Epithelial cell of esophagus (primary cell): ENCODE measurements at regions not wholly inside any gene's neighbourhood (a gene's known extent, or its start where the extent isn't known, plus 50 kb on each side); places are given as distances from the start of the nearest gene placed in this dataset.

Experiments
- DNase-seq: peaks from one replicate; pipeline ENCODE4 v3.0.0; 2010; ENCODE audit warnings: low read depth
- H3K4me3 ChIP-seq: 2 replicates; pipeline ENCODE4 v1.5.1; 2011; ENCODE audit warnings: mild to moderate bottlenecking, low read length, control low read depth
- CTCF ChIP-seq: IDR thresholded peaks from 2 replicates; pipeline ENCODE4 v1.5.1; 2011; ENCODE audit warnings: low read depth, mild to moderate bottlenecking, low read length, control low read depth, inconsistent platforms; ENCODE audit not compliant: insufficient read depth; ENCODE audit errors: missing control alignments

- no peak overlapping the region for H3K4me3 ChIP-seq
- no peak for DNase-seq
- no peak for TF ChIP-seq CTCF
Measured at GRCh38 chr6:108760126-108761050, 87.8 kb upstream of the ARMC2 start.

- DNase-seq: no peak
- no peak overlapping the region for H3K4me3 ChIP-seq
- no peak for TF ChIP-seq CTCF
Measured at GRCh38 chr6:108762394-108762793, 85.8 kb upstream of the ARMC2 start.

DNA sequence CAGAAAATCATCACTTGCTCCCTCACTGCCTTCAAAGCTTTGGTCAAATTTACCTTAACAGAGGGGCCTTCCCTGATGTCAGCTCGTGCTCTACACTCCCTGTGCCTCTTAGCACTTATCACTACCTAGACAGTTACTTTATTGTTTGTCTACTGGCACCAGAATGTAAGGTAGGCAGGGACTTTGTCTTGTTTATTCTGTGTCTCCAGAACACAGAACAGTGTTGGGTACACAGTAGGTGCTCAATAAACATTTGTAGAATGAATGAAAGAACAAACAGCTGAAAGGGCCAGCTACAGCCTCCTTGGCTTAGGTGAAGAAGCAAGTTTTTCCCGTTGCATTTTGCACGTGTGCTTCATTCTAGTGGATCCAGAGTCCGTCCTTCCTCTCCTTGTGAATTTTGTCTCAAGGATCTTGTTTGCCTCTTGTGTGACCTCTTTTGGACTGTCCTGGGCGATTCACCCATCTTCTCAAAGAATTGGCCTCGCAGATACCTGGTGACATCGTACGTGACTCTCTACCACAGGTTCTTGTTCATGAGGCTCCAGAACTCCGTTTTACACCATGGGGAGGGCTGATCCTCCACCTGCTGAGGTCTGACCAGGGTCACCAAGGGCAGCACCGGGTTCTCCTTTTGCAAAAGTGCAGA lies 84.2 kb upstream of the ARMC2 start:
- DNase-seq: no peak
- TF ChIP-seq CTCF: no peak
- H3K4me3 ChIP-seq: no peak overlapping the region

GRCh38 chr6:108764580-108764950 lies 83.7 kb upstream of the ARMC2 start:
- no peak overlapping the region for H3K4me3 ChIP-seq
- no peak for TF ChIP-seq CTCF
- no peak for DNase-seq

DNA sequence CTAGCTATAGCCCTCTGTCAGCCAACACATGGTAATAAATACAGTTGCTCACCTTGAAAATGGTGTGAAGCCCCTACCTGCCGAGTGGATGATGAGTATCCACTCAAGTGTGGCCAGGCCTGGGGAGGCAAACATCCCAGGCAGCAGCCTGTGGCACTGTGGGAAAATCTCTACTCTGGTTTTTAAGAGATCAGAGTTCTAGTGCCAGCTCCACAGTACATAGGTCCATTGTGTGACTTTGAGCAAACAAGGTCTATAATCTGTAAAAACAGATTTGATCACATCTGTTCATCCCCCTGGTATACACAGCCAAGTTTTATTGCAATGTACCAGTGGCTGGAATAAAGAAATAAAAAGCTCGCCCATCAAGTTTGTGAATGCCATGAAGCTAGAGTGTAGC lies 82.7 kb upstream of the ARMC2 start:
- no peak overlapping the region for H3K4me3 ChIP-seq
- DNase-seq: no peak
- TF ChIP-seq CTCF: no peak

DNA sequence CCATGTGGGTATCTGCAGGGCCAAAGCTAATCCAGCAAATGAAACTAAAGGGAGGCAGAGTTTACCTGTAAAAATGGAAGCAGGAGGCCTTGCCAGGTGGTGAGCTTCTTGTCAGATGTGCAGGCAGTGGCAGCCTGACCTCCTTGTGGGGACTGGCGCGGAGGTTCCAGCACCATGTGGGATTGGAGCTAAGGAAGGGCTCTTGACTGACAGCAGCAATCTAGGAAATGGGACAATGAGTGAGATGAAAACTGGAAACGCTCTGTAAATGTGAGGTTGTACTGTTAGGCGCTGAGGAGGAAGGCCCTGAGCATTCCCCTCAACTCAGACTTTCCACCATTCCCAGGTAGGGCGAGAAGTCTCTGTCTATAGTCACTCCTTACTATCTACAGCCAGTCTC lies 81.8 kb upstream of the ARMC2 start:
- TF ChIP-seq CTCF: no peak
- no peak overlapping the region for H3K4me3 ChIP-seq
- DNase-seq: no peak
